OCI-LY7 (cell line): ENCODE measurements at regions not wholly inside any gene's neighbourhood (a gene's known extent, or its start where the extent isn't known, plus 50 kb on each side); places are given as distances from the start of the nearest gene placed in this dataset.

ENCODE experiments used
- BruUV-seq: library from RNA; stranded (reverse); fragments of 400-500 nt; replicated peaks from 2 replicates; lab custom pipeline; 2021; lab: Mats Ljungman, UMichigan
- CTCF ChIA-PET: fragments of 300-600 bp; sonication (Branson Sonifier 250); formaldehyde crosslinking; loops from one replicate; lab custom pipeline; 2022; ENCODE audit warnings: antibody characterized with exemption; ENCODE audit not compliant: unreplicated experiment; lab: Charles Lee
- POLR2A ChIA-PET: fragments of 300-600 bp; sonication (Branson Sonifier 250); formaldehyde crosslinking; loops from one replicate; lab custom pipeline; 2022; ENCODE audit warnings: antibody characterized with exemption; lab: Charles Lee
- DNase-seq: peaks from one replicate; pipeline ENCODE4 v3.0.0-alpha.2; 2015; ENCODE audit warnings: low spot score
- H2AFZ ChIP-seq: fragments of 200-600 bp; sonication (generic), shearing (Covaris generic); 2 replicates; pipeline ENCODE4 v1.6.1; 2014; ENCODE audit warnings: mild to moderate bottlenecking, antibody characterized with exemption, low read length, moderate library complexity
- H3K27ac ChIP-seq: fragments of 200-600 bp; sonication (generic); 2 replicates; pipeline ENCODE4 v1.5.1; 2014; ENCODE audit warnings: mixed run types, low read depth, mild to moderate bottlenecking, moderate library complexity, low read length, inconsistent platforms; ENCODE audit not compliant: poor library complexity, severe bottlenecking
- H3K36me3 ChIP-seq: fragments of 200-600 bp; sonication (generic); 2 replicates; pipeline ENCODE4 v1.6.1; 2014; ENCODE audit warnings: mild to moderate bottlenecking, antibody characterized with exemption, low read length, moderate library complexity, mixed read lengths; ENCODE audit not compliant: insufficient read depth
- H3K4me1 ChIP-seq: fragments of 200-600 bp; sonication (generic); 2 replicates; pipeline ENCODE4 v1.5.1; 2014; ENCODE audit warnings: mild to moderate bottlenecking, low read length; ENCODE audit not compliant: insufficient read depth, poor library complexity, severe bottlenecking
- H3K4me2 ChIP-seq: fragments of 200-600 bp; sonication (generic); 2 replicates; pipeline ENCODE4 v1.6.1; 2014; ENCODE audit warnings: mild to moderate bottlenecking, low read length
- H3K4me3 ChIP-seq: fragments of 200-600 bp; sonication (generic); 2 replicates; pipeline ENCODE4 v1.5.1; 2014; ENCODE audit warnings: mild to moderate bottlenecking, low read depth, low read length; ENCODE audit not compliant: poor library complexity, severe bottlenecking
- H3K79me2 ChIP-seq: fragments of 200-600 bp; sonication (generic); 2 replicates; pipeline ENCODE4 v1.6.1; 2016; ENCODE audit warnings: low read depth, mild to moderate bottlenecking, low read length, moderate library complexity, mixed read lengths; ENCODE audit not compliant: insufficient read depth
- H3K9me2 ChIP-seq: fragments of 200-600 bp; sonication (generic); 2 replicates; pipeline ENCODE4 v1.6.1; 2016; ENCODE audit warnings: mild to moderate bottlenecking, low read length, mixed read lengths; ENCODE audit not compliant: insufficient read depth
- H3K9me3 ChIP-seq: fragments of 200-600 bp; sonication (generic); 2 replicates; pipeline ENCODE4 v1.6.1; 2014; ENCODE audit warnings: mild to moderate bottlenecking, mixed run types, low read length, mixed read lengths
- H4K20me1 ChIP-seq: fragments of 200-600 bp; sonication (generic); 2 replicates; pipeline ENCODE4 v1.6.1; 2014; ENCODE audit warnings: mild to moderate bottlenecking, antibody characterized with exemption, low read length, moderate library complexity, mixed read lengths; ENCODE audit not compliant: insufficient read depth
- CTCF ChIP-seq: fragments of 200-600 bp; sonication (generic); conservative IDR thresholded peaks from 2 replicates; pipeline ENCODE4 v1.5.1; 2014; ENCODE audit warnings: mild to moderate bottlenecking, antibody characterized with exemption, low read length, moderate library complexity, mixed read lengths
- EZH2phosphoT487 ChIP-seq: fragments of 200-600 bp; sonication (generic); IDR thresholded peaks from 2 replicates; pipeline ENCODE4 v1.6.1; 2018; ENCODE audit warnings: low read depth, borderline replicate concordance, mild to moderate bottlenecking, mixed run types, antibody characterized with exemption, low read length, moderate library complexity, mixed read lengths
- intact Hi-C: fragments of 100-400 bp; cut with micrococcal nuclease; formaldehyde crosslinking; loops from one replicate; pipeline ENCODE4 v1.10.0; 2022; ENCODE audit not compliant: unreplicated experiment

GRCh38 chr6:27128311-27129094 lies 119.0 kb upstream of the PRSS16 start:
- intact Hi-C loops: loop anchor here (5.0 kb wide), 1 partner anchor 521 kb away; no protein-coding TSS in a partner anchor
- TF ChIP-seq CTCF (no peak), EZH2phosphoT487 (no peak)
- H3K4me1 ChIP-seq: peaks cover 55% of the 10 kb centered on the region
- H3K4me2 ChIP-seq: peak overlapping the region; percentile 69
- peak overlapping the region; percentile 99 for H3K27ac ChIP-seq
- ChIA-PET POLR2A (interaction anchor here (0.5 to 10.1 kb wide), 9 partner anchors 18 to 1109 kb away, joined by 3 to 235 read pairs (median 3); partner anchors contain the start of gene ZNF165), CTCF (interaction anchor here (0.6 to 0.7 kb wide), 2 partner anchors 739 to 1169 kb away, joined by 3 read pairs; a partner anchor contains a TSS)
- no peak overlapping the region for H3K4me3 ChIP-seq
- peaks cover 6% of the 10 kb centered on the region; the same call in 1 of the 2 replicates for H3K9me3 ChIP-seq
- peaks cover 14% of the 10 kb centered on the region for H3K36me3 ChIP-seq
- no peaks in the 10 kb centered on the region for H4K20me1 ChIP-seq
- H3K79me2 ChIP-seq: peaks cover 7% of the 10 kb centered on the region; the same call in 1 of the 2 replicates
- peak; percentile 21 for DNase-seq
- peak overlapping the region; percentile 55; the same call in 1 of the 2 replicates for H2AFZ ChIP-seq
- no TSS peak for BruUV-seq
- H3K9me2 ChIP-seq: no peaks in the 10 kb centered on the region

GRCh38 chr6:27129095-27129815 lies 118.2 kb upstream of the PRSS16 start:
- H3K36me3 ChIP-seq: peaks cover 14% of the 10 kb centered on the region
- peaks cover 7% of the 10 kb centered on the region; the same call in 1 of the 2 replicates for H3K79me2 ChIP-seq
- ChIA-PET CTCF (interaction anchor here (0.7 kb wide), 1 partner anchor 1168 kb away, joined by 3 read pairs; no protein-coding TSS in a partner anchor), POLR2A (interaction anchor here (0.7 to 10.1 kb wide), 5 partner anchors 10 to 970 kb away, joined by 3 to 235 read pairs (median 3); a partner anchor contains a TSS)
- H3K4me2 ChIP-seq: peak overlapping the region; percentile 98
- intact Hi-C loops: loop anchor here (5.0 kb wide), 1 partner anchor 522 kb away; no protein-coding TSS in a partner anchor
- DNase-seq: peak; percentile 18
- H3K27ac ChIP-seq: peak overlapping the region; percentile 99
- peaks cover 60% of the 10 kb centered on the region for H3K4me1 ChIP-seq
- H3K9me3 ChIP-seq: peaks cover 6% of the 10 kb centered on the region; the same call in 1 of the 2 replicates
- no peaks in the 10 kb centered on the region for H4K20me1 ChIP-seq
- H3K4me3 ChIP-seq: no peak overlapping the region
- H3K9me2 ChIP-seq: no peaks in the 10 kb centered on the region
- BruUV-seq: no TSS peak
- no peak overlapping the region; the same call in 1 of the 2 replicates for H2AFZ ChIP-seq
- no peak for TF ChIP-seq CTCF
- no peak for TF ChIP-seq EZH2phosphoT487
